GM21528 (cell line): ENCODE measurements at regions not wholly inside any gene's neighbourhood (a gene's known extent, or its start where the extent isn't known, plus 50 kb on each side); places are given as distances from the start of the nearest gene placed in this dataset.

Experiments
- ATAC-seq: cut with Tn5 transposase; IDR thresholded peaks from one replicate; pipeline ENCODE4 v1.9.1; 2021; ENCODE audit warnings: mild to moderate bottlenecking, moderate library complexity; ENCODE audit not compliant: unreplicated experiment, low FRiP score

DNA sequence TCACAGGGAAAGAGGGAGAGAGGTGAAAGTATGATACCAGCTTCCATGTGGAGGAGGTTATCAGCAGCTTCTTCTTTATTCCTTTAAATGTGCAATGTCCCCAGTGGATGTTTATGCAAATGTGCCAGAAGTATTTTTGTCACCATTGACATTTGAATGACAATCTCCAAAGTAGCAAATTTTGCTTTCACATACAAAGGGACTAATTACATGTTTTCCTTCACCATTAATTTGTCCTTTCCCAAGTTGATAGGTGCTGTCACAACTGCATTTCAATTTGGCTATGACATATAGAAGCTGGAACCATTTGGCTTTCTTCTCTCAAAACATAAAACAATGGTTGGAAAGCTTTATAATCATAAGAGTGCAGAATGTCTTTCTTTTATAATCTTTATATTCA, 469.0 kb upstream of the NWD2 start:
- ATAC-seq, result no peak

DNA sequence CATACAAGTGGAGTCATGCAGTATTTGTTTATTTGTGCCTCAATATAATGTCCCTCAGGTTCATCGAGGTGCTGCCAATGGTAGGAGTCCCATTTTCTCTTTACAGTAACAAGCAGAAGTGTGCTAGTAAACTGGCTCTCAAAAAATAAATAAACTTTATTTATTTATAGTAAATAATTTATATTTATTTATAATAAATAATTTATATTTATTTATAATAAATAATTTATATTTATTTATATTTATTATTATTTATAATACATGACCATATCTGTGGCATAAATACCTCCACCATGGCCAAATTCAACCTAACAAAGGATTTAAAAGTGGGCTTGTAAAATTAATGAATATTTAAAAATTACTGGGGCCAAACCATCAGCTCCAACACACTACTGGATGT, 464.9 kb upstream of the NWD2 start:
- ATAC-seq, result no peak

GRCh38 chr4:36785973-36786372, 458.6 kb upstream of the NWD2 start:
- ATAC-seq, result no peak

DNA sequence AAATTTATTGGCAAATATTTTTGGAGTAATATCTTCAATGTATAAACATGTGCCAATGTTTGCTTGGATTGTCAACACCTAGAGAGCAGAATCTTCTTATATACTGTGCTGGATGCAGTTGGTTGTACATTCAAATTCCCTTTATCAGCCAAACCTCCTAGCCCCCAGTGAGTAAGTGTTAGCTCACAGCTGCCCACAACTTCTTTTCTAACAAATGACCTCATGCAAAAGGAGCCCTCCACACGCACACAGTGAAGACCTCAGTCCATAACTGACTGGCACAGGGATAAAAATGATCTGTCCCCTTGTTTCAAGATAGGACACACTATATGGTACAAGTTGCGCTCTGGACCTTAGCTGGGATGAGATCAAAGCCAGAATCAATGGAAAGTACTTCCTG, 458.0 kb upstream of the NWD2 start:
- ATAC-seq, result no peak

DNA sequence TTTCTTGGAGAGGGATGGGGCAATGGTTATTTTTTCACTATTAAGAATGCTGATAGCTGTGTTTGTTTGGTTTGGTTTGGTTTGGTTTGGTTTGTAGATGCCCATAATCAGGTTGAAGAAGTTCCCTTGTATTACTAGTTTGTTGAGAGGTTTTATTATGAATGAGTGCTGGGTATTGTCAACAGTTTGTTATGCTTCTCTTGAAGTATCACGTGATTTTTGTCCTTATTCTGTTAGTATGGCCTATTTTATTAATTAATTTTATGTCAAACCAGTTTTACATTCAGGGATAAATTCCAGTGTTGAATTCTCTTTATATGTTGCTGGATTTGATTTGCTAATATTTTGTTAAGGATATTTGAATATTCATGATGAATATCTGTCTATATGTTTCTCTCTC, 449.8 kb upstream of the NWD2 start:
- ATAC-seq, result no peak

DNA sequence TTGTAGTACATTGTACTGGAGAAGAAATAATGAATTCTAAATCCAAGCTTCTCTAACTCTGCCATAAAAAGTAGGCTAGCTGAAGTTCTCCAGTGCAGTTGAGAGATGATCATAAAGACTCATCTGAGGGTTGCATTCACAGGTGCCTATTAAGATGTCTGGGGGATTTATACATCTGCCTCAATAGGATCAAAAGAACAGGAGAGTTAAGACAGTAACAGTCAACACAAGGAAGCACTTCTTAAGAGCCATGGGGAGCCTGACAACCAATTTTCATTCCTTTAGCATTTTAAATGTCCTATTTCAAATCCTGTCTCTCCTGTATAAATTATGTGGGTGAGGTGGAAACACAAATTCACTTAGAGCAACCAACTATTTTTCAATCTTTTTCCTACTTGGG, 432.4 kb upstream of the NWD2 start:
- no peak for ATAC-seq

GRCh38 chr4:36815536-36815935, 429.0 kb upstream of the NWD2 start:
- ATAC-seq, result no peak

- ATAC-seq, result no peak
Observed at GRCh38 chr4:36823199-36823967, 421.2 kb upstream of the NWD2 start.

DNA sequence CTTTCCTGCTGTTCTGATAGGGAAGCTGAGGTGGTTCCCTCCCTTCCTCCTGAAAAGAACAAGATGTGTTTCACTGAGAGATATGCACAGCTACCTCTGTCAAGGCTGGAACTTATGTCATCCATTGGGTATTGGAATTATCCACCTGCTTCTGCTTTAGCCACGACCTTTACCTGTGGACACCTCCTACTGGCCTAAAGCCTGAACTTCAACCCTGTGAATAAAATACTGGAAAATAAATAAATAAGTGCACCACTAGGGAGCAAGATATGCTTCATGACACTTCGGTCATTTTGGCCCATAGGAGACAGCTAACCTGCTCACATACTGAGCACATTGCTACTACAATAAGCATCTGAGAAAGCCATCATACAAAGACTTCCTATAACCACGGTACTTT, 419.9 kb upstream of the NWD2 start:
- no peak for ATAC-seq

DNA sequence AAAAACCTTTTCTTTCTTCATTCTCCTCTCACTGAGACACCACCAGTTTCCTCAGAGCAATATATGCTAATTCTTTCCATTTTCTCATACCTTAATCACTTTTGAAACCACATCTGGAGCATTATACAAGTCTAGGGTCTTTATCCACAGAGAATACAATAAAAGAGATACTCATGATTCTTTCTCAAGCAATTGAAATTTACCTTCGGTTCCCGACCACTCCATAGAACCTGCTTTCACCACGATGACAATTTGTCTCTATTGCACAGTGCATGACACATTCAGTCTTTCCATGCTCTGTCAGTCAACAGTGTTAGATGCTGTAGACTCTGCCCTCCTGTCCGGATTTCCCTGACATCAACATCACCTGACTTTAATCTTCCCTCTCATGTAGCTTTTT, 409.3 kb upstream of the NWD2 start:
- no peak for ATAC-seq

GRCh38 chr4:36841583-36842326, 402.8 kb upstream of the NWD2 start:
- ATAC-seq, result no peak

GRCh38 chr4:36844448-36844847, 400.1 kb upstream of the NWD2 start:
- no peak for ATAC-seq

GRCh38 chr4:36852856-36853255, 391.7 kb upstream of the NWD2 start:
- no peak for ATAC-seq

DNA sequence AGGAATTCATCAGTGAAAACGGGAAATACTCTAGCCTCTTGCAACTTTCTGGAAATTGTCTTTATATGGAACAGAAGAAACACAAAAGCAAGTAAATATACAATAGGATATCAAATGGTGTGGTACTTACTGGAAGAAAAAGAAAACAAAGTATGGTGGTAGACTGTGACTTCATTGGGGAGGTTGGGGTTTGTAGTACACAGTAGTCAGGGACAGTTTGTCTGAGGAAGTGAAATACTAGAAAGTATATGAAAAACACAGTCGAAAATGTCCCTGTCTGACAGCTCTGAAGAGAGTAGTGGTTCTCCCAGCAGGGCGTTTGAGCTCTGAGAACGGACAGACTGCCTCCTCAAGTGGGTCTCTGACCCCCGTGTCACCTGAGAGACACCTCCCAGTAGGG, 390.0 kb upstream of the NWD2 start:
- no peak for ATAC-seq

GRCh38 chr4:36863601-36864000, 380.9 kb upstream of the NWD2 start:
- no peak for ATAC-seq

DNA sequence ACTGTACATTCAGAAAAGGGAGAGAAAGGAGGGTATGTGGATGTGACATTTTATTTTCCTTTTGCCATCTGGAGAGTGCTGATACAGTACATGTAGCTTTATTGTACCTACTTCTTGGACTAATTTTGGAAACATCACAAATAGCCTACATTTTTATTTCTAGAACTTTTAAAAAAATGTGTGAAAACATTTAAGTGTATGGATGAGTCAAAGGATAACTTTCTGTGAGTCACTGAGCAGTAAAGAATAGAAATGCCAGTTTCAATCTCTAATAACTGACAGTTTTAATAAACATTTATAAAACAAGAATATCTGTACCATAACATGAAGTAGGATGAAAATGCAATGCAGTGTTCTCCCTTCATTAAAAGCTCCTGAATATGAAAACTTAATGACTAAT, 374.4 kb upstream of the NWD2 start:
- ATAC-seq, result no peak

GRCh38 chr4:36872679-36873078, 371.9 kb upstream of the NWD2 start:
- ATAC-seq, result no peak

DNA sequence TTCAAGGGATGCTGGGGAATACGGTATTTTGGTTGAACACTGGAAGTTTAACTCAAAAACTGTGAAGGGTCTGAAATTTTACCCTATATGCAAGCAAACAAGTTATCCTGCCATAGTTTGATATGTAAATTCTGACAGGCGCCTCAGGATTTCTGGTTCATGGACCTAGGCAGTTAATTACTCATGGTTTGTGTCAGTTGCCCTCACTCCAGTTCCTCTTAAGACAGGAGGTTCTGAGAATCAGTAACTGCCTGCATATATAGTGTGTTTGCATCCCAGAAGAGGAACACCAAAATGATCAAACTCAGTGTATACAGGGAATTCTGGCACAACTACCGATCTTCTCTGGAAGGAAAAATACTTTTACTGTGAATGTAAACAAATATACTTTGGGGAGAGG, 360.4 kb upstream of the NWD2 start:
- no peak for ATAC-seq

GRCh38 chr4:36891971-36892370, 352.6 kb upstream of the NWD2 start:
- no peak for ATAC-seq

- no peak for ATAC-seq
Observed at GRCh38 chr4:36900446-36900987, 344.0 kb upstream of the NWD2 start.

GRCh38 chr4:36904823-36905222, 339.7 kb upstream of the NWD2 start:
- no peak for ATAC-seq

GRCh38 chr4:36914106-36914505, 330.4 kb upstream of the NWD2 start:
- no peak for ATAC-seq
